Right lobe of liver (tissue), 6 donors: ENCODE measurements at regions not wholly inside any gene's neighbourhood (a gene's known extent, or its start where the extent isn't known, plus 50 kb on each side); places are given as distances from the start of the nearest gene placed in this dataset.

Experiments used
- ATAC-seq, 4 donors: fragments of 200-7000 bp; cut with Tn5 transposase; one replicate each; pipeline ENCODE4 v1.9.1; 2020; ENCODE audit warnings: mild to moderate bottlenecking in 4 of 4, moderate library complexity in 4 of 4
- DNase-seq, 3 donors: peaks; one replicate each; pipeline ENCODE4 v3.0.0-alpha.2; 2020
- H3K27ac ChIP-seq, 3 donors: fragments of 200-600 bp; one replicate each; pipeline ENCODE4 v1.8.0; 2022
- H3K27me3 ChIP-seq, 2 donors: fragments of 200-600 bp; one replicate each; pipeline ENCODE4 v1.8.0; 2022
- H3K36me3 ChIP-seq, 4 donors: fragments of 200-600 bp; sonication (generic) in 1 of 4; one replicate each; pipeline versions ENCODE4 v1.5.1 to v1.8.0; 2017 to 2022; ENCODE audit warnings: control low read depth in 1 of 4
- H3K4me1 ChIP-seq, 4 donors: fragments of 200-600 bp; sonication (generic) in 1 of 4; one replicate each; pipeline versions ENCODE4 v1.5.1 to v1.8.0; 2017 to 2022; ENCODE audit warnings: control low read depth in 1 of 4
- H3K4me3 ChIP-seq, 3 donors: fragments of 200-600 bp; one replicate each; pipeline ENCODE4 v1.8.0; 2022
- H3K9me3 ChIP-seq, 4 donors: fragments of 200-600 bp; sonication (generic) in 1 of 4; one replicate each; pipeline versions ENCODE4 v1.5.1 to v1.8.0; 2017 to 2022; ENCODE audit warnings: control low read depth in 1 of 4
- CTCF ChIP-seq, 4 donors: fragments of 200-600 bp in 3 of 4; fragments of 450-650 bp in 1 of 4; IDR thresholded peaks; one replicate each; pipeline versions ENCODE4 v1.5.1 to v1.8.0; 2016 to 2022; ENCODE audit warnings: antibody characterized with exemption in 4 of 4, mild to moderate bottlenecking in 2 of 4
- POLR2A ChIP-seq: fragments of 450-650 bp; IDR thresholded peaks from one replicate; pipeline ENCODE4 v1.6.1; 2017; ENCODE audit warnings: antibody characterized with exemption, mild to moderate bottlenecking
- WGBS: methylation state at CpG from one replicate; pipeline ENCODE4 v1.1.6; 2018; ENCODE audit warnings: low coverage, low lambda C conversion rate; ENCODE audit not compliant: insufficient coverage; ENCODE audit errors: missing lambda C conversion rate; 5-methylcytosine and 5-hydroxymethylcytosine counted together
- intact Hi-C, 2 donors: fragments of 100-400 bp; cut with DNase I; formaldehyde crosslinking; loops; one replicate each; pipeline versions ENCODE4 v1.11.2 to v1.14.1; 2022
- donor health status: DM: no; HTN: yes; CAD: no.
- donor health status: DM: no; HTN: no; CAD: no.
- donor health status: DM: no; HTN: no; CAD: no.
- donor health status: DM: no; HTN: yes; CAD: no.
- donor health status: DM: no; HTN: yes; CAD: no.

GRCh38 chrX:39313146-39313545 lies 511.9 kb downstream of the MID1IP1 start:
- Histone ChIP-seq H3K4me1 (no peaks in the 10 kb centered on the region), H3K36me3 (no peaks in the 10 kb centered on the region), H3K9me3 (peaks cover 0 to 4% (median 0%) of the 10 kb centered on the region in 4 donors), H3K27me3 (no peaks in the 10 kb centered on the region), H3K4me3 (no peak overlapping the region), H3K27ac (no peak overlapping the region)
- ATAC-seq (no peak), DNase-seq (no peak)
- 57% methylated on average over 1 of the region's 1 CpG for WGBS
- intact Hi-C loops: no loop called here
- no peak for TF ChIP-seq CTCF (IDR thresholded peaks at IDR 0.05)
- TF ChIP-seq POLR2A: no peak

- no peaks in the 10 kb centered on the region for H3K4me1 ChIP-seq
- no peak for DNase-seq
- no peak overlapping the region for H3K4me3 ChIP-seq
- no peak for TF ChIP-seq POLR2A
- TF ChIP-seq CTCF (IDR thresholded peaks at IDR 0.05): no peak
- H3K27me3 ChIP-seq: no peaks in the 10 kb centered on the region
- no peak for ATAC-seq
- no peak overlapping the region for H3K27ac ChIP-seq
- no peaks in the 10 kb centered on the region for H3K36me3 ChIP-seq
- peaks cover 0 to 4% (median 0%) of the 10 kb centered on the region in 4 donors for H3K9me3 ChIP-seq
- WGBS: 64% methylated on average over 3 of the region's 6 CpGs
- intact Hi-C loops: no loop called here
Observed at GRCh38 chrX:39318506-39319343, 517.5 kb downstream of the MID1IP1 start.

GRCh38 chrX:39320165-39320564 lies 518.9 kb downstream of the MID1IP1 start:
- Histone ChIP-seq H3K36me3 (no peaks in the 10 kb centered on the region), H3K27me3 (no peaks in the 10 kb centered on the region), H3K4me3 (no peak overlapping the region), H3K27ac (no peak overlapping the region), H3K4me1 (no peaks in the 10 kb centered on the region), H3K9me3 (peaks cover 0 to 4% (median 0%) of the 10 kb centered on the region in 4 donors)
- TF ChIP-seq POLR2A (no peak), CTCF (IDR thresholded peaks at IDR 0.05) (no peak)
- WGBS: no CpG with 5 or more reads among the region's 1 CpG
- ATAC-seq (no peak), DNase-seq (no peak)
- intact Hi-C loops: no loop called here

GRCh38 chrX:39322496-39322895 lies 521.2 kb downstream of the MID1IP1 start:
- WGBS: 69% methylated on average over 5 of the region's 5 CpGs
- no peaks in the 10 kb centered on the region for H3K27me3 ChIP-seq
- intact Hi-C loops: no loop called here
- H3K9me3 ChIP-seq: no peaks in the 10 kb centered on the region
- no peaks in the 10 kb centered on the region for H3K36me3 ChIP-seq
- DNase-seq: no peak
- H3K4me1 ChIP-seq: no peaks in the 10 kb centered on the region
- no peak overlapping the region for H3K4me3 ChIP-seq
- TF ChIP-seq CTCF (IDR thresholded peaks at IDR 0.05) (no peak), POLR2A (no peak)
- H3K27ac ChIP-seq: no peak overlapping the region
- no peak for ATAC-seq
